Ovary (tissue), 7 donors: ENCODE measurements at regions not wholly inside any gene's neighbourhood (a gene's known extent, or its start where the extent isn't known, plus 50 kb on each side); places are given as distances from the start of the nearest gene placed in this dataset.

Source experiments
- DNase-seq, 5 donors: peaks; one replicate each; pipeline ENCODE4 v3.0.0-alpha.2; 2019 to 2020
- H3K27ac ChIP-seq, 2 donors: fragments of 200-600 bp; one replicate each; pipeline versions ENCODE4 v1.5.1 to v1.8.0; 2019 to 2022
- H3K27me3 ChIP-seq: fragments of 200-600 bp; one replicate; pipeline ENCODE4 v1.8.0; 2022
- H3K36me3 ChIP-seq: fragments of 200-600 bp; sonication (generic); one replicate; pipeline ENCODE4 v1.5.1; 2019
- H3K4me1 ChIP-seq: one replicate; pipeline ENCODE4 v1.8.1; 2013; ENCODE audit warnings: mild to moderate bottlenecking, moderate library complexity; ENCODE audit not compliant: insufficient read depth
- H3K4me3 ChIP-seq: fragments of 200-600 bp; sonication (generic); one replicate; pipeline ENCODE4 v1.5.1; 2017
- H3K9me3 ChIP-seq, 2 donors: fragments of 200-600 bp in 1 of 2; sonication (generic) in 1 of 2; one replicate each; pipeline versions ENCODE4 v1.5.1 to v1.8.1; 2013 to 2019; ENCODE audit warnings: mild to moderate bottlenecking in 1 of 2, moderate library complexity in 1 of 2
- CTCF ChIP-seq, 3 donors: fragments of 450-650 bp in 2 of 3; fragments of 200-600 bp in 1 of 3; IDR thresholded peaks; one replicate each; pipeline versions ENCODE4 v1.5.1 to v1.8.0; 2016 to 2022; ENCODE audit warnings: antibody characterized with exemption in 3 of 3, mild to moderate bottlenecking in 1 of 3
- EP300 ChIP-seq: sonication (generic); formaldehyde crosslinking; IDR thresholded peaks from one replicate; pipeline ENCODE4 v1.6.1; 2017; ENCODE audit warnings: antibody characterized with exemption
- POLR2A ChIP-seq: fragments of 450-650 bp; IDR thresholded peaks from one replicate; pipeline ENCODE4 v1.6.1; 2017; ENCODE audit warnings: antibody characterized with exemption, mild to moderate bottlenecking, moderate library complexity
- WGBS, 3 donors: extraction: QIAGEN DNeasy Blood & Tissue Kit in 1 of 3; methylation state at CpG; one replicate each; pipeline versions ENCODE4 v1.1.5 to v1.1.7; 2013 to 2017; 5-methylcytosine and 5-hydroxymethylcytosine counted together
- intact Hi-C, 4 donors: fragments of 100-400 bp; cut with DNase I; formaldehyde crosslinking; loops; one replicate each; pipeline versions ENCODE4 v1.11.0 to v1.15.1; 2022 to 2023
- donor health status: DM: no; HTN: no; CAD: no; lungs with moderate emphysema.
- donor health status: DM: no; HTN: no; CAD: no.
- donor health status: Bipolar disorder and iron deficiency.
- donor health status: DM: no; HTN: no; CAD: no.
- donor health status: DM: yes; HTN: yes; CAD: no.

GRCh38 chr2:60644951-60645350, 91.5 kb upstream of the BCL11A start:
- Histone ChIP-seq H3K9me3 (no peaks in the 10 kb centered on the region), H3K27ac (no peak overlapping the region), H3K4me3 (no peak overlapping the region), H3K36me3 (no peaks in the 10 kb centered on the region), H3K27me3 (no peaks in the 10 kb centered on the region), H3K4me1 (no peaks in the 10 kb centered on the region)
- WGBS, 3 donors = 57 to 68% (median 67%) methylated on average over 6 of the region's 6 CpGs
- no peak for TF ChIP-seq POLR2A
- TF ChIP-seq EP300 = no peak
- no peak for TF ChIP-seq CTCF (IDR thresholded peaks at IDR 0.05)
- intact Hi-C loops = no loop called here
- DNase-seq = no peak

GRCh38 chr2:60648191-60648590, 94.7 kb upstream of the BCL11A start:
- DNase-seq = no peak
- H3K36me3 ChIP-seq = no peaks in the 10 kb centered on the region
- no peaks in the 10 kb centered on the region for H3K4me1 ChIP-seq
- H3K27me3 ChIP-seq = no peaks in the 10 kb centered on the region
- 34 to 36% (median 35%) methylated on average over 5 of the region's 5 CpGs for WGBS, 3 donors
- TF ChIP-seq CTCF (IDR thresholded peaks at IDR 0.05) (no peak), POLR2A (no peak)
- no peak overlapping the region for H3K27ac ChIP-seq
- no peak overlapping the region for H3K4me3 ChIP-seq
- H3K9me3 ChIP-seq = no peaks in the 10 kb centered on the region
- intact Hi-C loops = no loop called here

GRCh38 chr2:60649721-60650120, 96.3 kb upstream of the BCL11A start:
- Histone ChIP-seq H3K27ac (no peak overlapping the region), H3K9me3 (no peaks in the 10 kb centered on the region), H3K4me3 (no peak overlapping the region), H3K4me1 (no peaks in the 10 kb centered on the region), H3K27me3 (no peaks in the 10 kb centered on the region), H3K36me3 (no peaks in the 10 kb centered on the region)
- no peak for DNase-seq
- TF ChIP-seq POLR2A = no peak
- no peak for TF ChIP-seq EP300
- no peak for TF ChIP-seq CTCF (IDR thresholded peaks at IDR 0.05)
- intact Hi-C loops = no loop called here

- no peak for DNase-seq
- no peaks in the 10 kb centered on the region for H3K27me3 ChIP-seq
- TF ChIP-seq EP300 = no peak
- no peak for TF ChIP-seq CTCF (IDR thresholded peaks at IDR 0.05)
- no peak for TF ChIP-seq POLR2A
- H3K36me3 ChIP-seq = no peaks in the 10 kb centered on the region
- H3K4me1 ChIP-seq = no peaks in the 10 kb centered on the region
- intact Hi-C loops = no loop called here
- WGBS, 3 donors = 58 to 65% (median 63%) methylated on average over 15 of the region's 15 CpGs
- H3K4me3 ChIP-seq = no peak overlapping the region
- H3K27ac ChIP-seq = no peak overlapping the region
- no peaks in the 10 kb centered on the region for H3K9me3 ChIP-seq
Measured at GRCh38 chr2:60652832-60653340, 99.4 kb upstream of the BCL11A start.

- H3K36me3 ChIP-seq = no peaks in the 10 kb centered on the region
- no peak overlapping the region for H3K4me3 ChIP-seq
- intact Hi-C loops = no loop called here
- TF ChIP-seq POLR2A (no peak), EP300 (no peak), CTCF (IDR thresholded peaks at IDR 0.05) (no peak)
- DNase-seq = no peak
- no peaks in the 10 kb centered on the region for H3K27me3 ChIP-seq
- H3K27ac ChIP-seq = no peak overlapping the region
- WGBS, 3 donors = 86 to 90% (median 87%) methylated on average over 4 of the region's 4 CpGs
- no peaks in the 10 kb centered on the region for H3K9me3 ChIP-seq
- H3K4me1 ChIP-seq = no peaks in the 10 kb centered on the region
Measured at GRCh38 chr2:60657673-60658072, 98.4 kb upstream of the PAPOLG start.
